Activated T-helper 1 cell treated with anti-CD3 and anti-CD28 coated beads, Interleukin-12 subunit alpha, Interleukin-12 subunit beta, Interleukin-2, Interleukin-4 antibody, amounts not matched to agents 30 ng/mL and 10 ng/mL and 1 ng/mL, durations not matched to agents 14 hours and 24 hours and 36 hours (primary cell): ENCODE measurements at regions not wholly inside any gene's neighbourhood (a gene's known extent, or its start where the extent isn't known, plus 50 kb on each side); places are given as distances from the start of the nearest gene placed in this dataset.
A peak's percentile ranks its signal among the peaks of the same experiment; 100 is the strongest.
"Not testable (repeated sequence)": the region's sequence is repeated elsewhere in the genome, so short reads cannot be mapped to it uniquely, and the experiment has no call there.

Experiments
- DNase-seq: peaks from one replicate; pipeline ENCODE4 v3.0.0; 2021; ENCODE audit warnings: low spot score
- H3K27ac Mint-ChIP-seq: one replicate; pipeline ENCODE4 v1.8.0; 2021; ENCODE audit warnings: mild to moderate bottlenecking, mixed read lengths
- H3K27me3 Mint-ChIP-seq: one replicate; pipeline ENCODE4 v1.8.0; 2022; ENCODE audit warnings: mild to moderate bottlenecking, moderate library complexity, mixed read lengths; ENCODE audit not compliant: insufficient read depth
- H3K36me3 Mint-ChIP-seq: one replicate; pipeline ENCODE4 v1.8.0; 2021; ENCODE audit warnings: low read depth, mixed read lengths
- H3K4me1 Mint-ChIP-seq: one replicate; pipeline ENCODE4 v1.8.0; 2021; ENCODE audit warnings: low read depth, mixed read lengths
- H3K4me3 Mint-ChIP-seq: one replicate; pipeline ENCODE4 v1.8.0; 2021; ENCODE audit warnings: mild to moderate bottlenecking, moderate library complexity, mixed read lengths
- H3K9me3 Mint-ChIP-seq: one replicate; pipeline ENCODE4 v1.8.0; 2021; ENCODE audit warnings: mixed read lengths
- intact Hi-C: fragments of 100-400 bp; cut with micrococcal nuclease; formaldehyde crosslinking; loops from one replicate; pipeline ENCODE4 v1.15.1; 2024

DNA sequence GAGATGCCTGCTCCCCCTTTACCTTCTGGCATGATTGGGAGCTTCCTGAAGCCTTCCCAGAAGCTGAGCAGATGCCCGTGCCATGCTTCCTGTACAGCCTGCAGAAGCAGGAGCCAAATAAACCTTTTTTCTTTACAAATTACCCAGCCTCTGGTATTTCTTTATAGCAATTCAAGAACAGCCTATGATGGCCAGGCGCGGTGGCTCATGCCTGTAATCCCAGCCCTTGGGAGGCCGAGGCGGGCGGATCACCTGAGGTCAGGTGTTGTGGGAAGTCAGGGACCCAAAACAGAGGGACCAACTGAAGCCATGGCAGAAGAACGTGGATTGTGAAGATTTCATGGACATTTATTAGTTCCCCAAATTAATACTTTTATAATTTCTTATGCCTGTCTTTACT is 62.2 kb upstream of the GRB10 start:
- H3K9me3 Mint-ChIP-seq, intact Hi-C loops, H3K4me3 Mint-ChIP-seq, H3K4me1 Mint-ChIP-seq, H3K27ac Mint-ChIP-seq, H3K36me3 Mint-ChIP-seq, DNase-seq: not testable (repeated sequence)
- H3K27me3 Mint-ChIP-seq = peaks cover 28% of the 10 kb centered on the region

DNA sequence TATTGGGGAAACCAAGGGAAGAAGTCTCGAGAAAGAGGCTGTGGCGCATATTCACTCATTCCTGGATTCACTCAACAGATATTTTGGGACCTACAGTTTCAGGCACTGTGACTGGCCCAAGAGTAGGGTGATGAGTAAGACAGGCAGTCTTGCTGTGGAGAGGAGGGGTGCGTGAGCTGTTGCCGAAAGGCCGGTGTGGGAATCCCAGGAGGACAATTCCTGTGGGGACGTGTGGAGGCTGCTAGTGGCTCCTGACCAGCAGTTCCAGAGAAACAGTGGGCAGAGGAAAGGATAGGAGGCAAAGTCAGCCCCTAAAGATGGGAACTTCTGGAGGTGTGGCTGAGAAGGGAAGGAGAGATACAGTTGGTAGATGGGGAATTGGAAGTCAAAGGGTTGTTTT is 59.3 kb upstream of the GRB10 start:
- intact Hi-C loops = no loop called here
- no peak overlapping the region for H3K4me3 Mint-ChIP-seq
- peaks cover 36% of the 10 kb centered on the region for H3K27me3 Mint-ChIP-seq
- H3K27ac Mint-ChIP-seq = peak overlapping the region; percentile 11
- H3K36me3 Mint-ChIP-seq = no peaks in the 10 kb centered on the region
- no peaks in the 10 kb centered on the region for H3K9me3 Mint-ChIP-seq
- H3K4me1 Mint-ChIP-seq = no peaks in the 10 kb centered on the region
- DNase-seq = no peak

DNA sequence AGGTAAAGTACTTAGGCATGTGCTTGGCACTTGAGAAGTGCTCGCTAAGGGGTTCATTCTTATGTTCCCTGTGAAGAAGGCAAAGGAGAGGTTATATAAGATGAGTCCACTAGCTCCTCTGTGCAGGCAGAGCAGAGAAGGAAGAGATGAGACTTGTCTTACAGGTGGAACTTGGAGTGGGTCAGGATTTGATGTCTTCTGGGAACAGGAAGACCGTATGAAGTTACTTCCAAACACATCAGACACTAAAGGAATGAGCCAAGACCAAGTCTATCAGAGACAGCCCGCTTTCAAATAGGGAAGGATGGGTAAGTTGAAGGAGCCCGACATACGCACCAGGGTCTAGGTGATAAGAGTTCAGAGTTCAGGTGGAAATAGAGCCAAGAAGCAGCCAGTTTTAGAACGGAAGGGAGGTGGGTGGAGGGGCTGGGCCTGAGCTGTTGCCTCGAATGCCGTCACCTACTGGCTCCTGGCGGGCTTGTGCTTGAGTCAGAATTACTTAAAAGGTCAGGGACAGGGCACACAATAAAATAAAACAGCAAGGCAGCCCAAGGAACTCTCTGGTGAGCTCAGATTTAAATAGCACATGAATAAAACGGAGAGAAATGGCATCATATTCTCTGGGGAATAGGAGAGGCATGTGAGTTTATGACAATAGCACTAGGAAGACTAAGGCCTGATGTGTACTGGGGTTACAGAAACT is 56.1 kb upstream of the GRB10 start:
- Mint-ChIP-seq H3K27me3 (peaks cover 50% of the 10 kb centered on the region), H3K27ac (no peak overlapping the region), H3K36me3 (no peaks in the 10 kb centered on the region), H3K4me3 (no peak overlapping the region), H3K4me1 (peaks cover 11% of the 10 kb centered on the region), H3K9me3 (no peaks in the 10 kb centered on the region)
- intact Hi-C loops = loop anchor here (10.0 kb wide), 1 partner anchor 694 kb away; no protein-coding TSS in a partner anchor
- DNase-seq = no peak

DNA sequence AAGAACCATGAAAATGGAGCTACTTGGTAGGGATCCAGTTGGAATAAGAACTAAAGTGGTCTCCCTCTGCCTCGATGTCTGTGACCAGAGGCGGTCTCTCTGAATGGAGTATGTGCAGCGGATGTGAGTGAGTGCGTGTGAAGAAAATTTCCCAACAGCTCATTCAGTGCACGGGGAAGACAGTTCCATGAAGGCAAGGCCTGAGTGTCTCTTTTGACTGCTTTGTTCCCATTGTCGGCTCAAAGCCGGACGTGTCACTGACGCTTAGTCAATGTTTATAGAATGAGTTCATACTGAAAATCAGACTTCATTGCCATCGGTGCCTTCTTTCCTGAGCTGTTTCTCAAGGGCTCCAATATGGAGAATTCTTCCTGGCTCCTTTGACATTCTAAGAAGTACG is 55.3 kb upstream of the GRB10 start:
- Mint-ChIP-seq H3K27me3 (peaks cover 50% of the 10 kb centered on the region), H3K36me3 (peaks cover 2% of the 10 kb centered on the region), H3K4me1 (peaks cover 20% of the 10 kb centered on the region), H3K27ac (no peak overlapping the region), H3K4me3 (no peak overlapping the region), H3K9me3 (no peaks in the 10 kb centered on the region)
- no peak for DNase-seq
- intact Hi-C loops = loop anchor here (10.0 kb wide), 1 partner anchor 693 kb away; no protein-coding TSS in a partner anchor

DNA sequence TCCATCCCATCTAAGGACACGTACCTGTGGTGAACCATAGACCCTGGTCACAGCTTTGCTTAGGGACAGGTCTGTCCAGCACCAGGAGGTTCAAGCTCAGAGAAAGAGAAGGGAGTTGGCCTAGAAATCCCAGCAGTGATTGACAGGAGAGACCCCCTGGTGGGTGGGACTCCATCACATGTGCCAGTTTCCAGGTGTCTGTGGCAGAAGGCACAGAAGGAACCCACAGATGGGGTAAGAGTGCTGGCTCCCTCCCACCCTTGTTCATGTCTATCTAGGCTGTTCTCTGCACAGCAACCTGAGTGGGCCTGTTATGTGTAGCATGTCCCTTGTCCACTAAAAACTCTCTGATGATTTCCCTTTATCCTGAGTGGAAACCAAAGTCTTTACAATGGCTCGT is 54.0 kb upstream of the GRB10 start:
- Mint-ChIP-seq H3K9me3 (no peaks in the 10 kb centered on the region), H3K27ac (no peak overlapping the region), H3K27me3 (peaks cover 43% of the 10 kb centered on the region), H3K4me1 (peaks cover 33% of the 10 kb centered on the region), H3K4me3 (no peak overlapping the region), H3K36me3 (peaks cover 2% of the 10 kb centered on the region)
- no peak for DNase-seq
- intact Hi-C loops = loop anchor here (10.0 kb wide), 1 partner anchor 692 kb away; no protein-coding TSS in a partner anchor

DNA sequence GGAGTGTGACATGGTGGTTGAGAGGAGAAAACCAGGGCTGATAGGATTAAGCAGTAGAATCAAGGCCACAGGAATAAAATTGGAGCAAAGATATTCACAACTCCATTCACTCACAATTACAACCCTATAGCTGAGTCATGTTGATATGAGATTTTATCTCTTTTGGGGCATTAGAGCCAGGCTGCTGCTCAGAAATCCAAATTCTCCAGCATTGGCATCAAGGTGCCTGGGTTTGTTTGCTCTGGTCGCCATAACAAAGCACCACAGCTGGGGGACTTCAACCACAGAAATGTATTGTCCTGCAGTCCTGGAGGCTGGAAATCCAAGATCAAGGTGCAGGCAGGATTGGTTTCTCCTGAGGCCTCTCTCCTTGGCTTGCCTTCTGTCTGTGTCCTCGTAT is 52.5 kb upstream of the GRB10 start:
- Mint-ChIP-seq H3K27me3 (peaks cover 34% of the 10 kb centered on the region), H3K27ac (no peak overlapping the region), H3K4me3 (no peak overlapping the region), H3K4me1 (peaks cover 38% of the 10 kb centered on the region), H3K9me3 (no peaks in the 10 kb centered on the region), H3K36me3 (peaks cover 2% of the 10 kb centered on the region)
- intact Hi-C loops = loop anchor here (10.0 kb wide), 1 partner anchor 690 kb away; no protein-coding TSS in a partner anchor
- DNase-seq = no peak

DNA sequence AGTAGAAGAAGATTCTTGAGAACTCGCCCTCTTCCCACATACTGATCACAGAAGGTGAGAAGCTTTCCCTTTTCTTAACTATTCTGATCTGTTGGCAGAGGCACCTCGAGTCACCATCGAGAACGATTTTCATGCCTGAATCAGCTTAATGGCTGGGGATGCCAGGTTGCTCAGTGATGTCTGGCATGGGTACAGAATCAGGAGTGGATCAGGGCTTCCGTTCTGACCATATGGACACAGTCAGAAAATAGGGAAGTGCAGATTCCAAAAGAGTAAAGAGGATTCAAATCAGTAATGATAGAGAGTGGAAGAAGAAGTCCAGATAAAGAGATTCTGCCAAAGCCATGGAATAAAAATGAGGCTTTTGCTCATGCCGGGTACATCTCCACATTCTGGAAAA is 52.0 kb upstream of the GRB10 start:
- no peak for DNase-seq
- Mint-ChIP-seq H3K27ac (no peak overlapping the region), H3K4me3 (no peak overlapping the region), H3K27me3 (peaks cover 31% of the 10 kb centered on the region), H3K36me3 (peaks cover 3% of the 10 kb centered on the region), H3K4me1 (peaks cover 38% of the 10 kb centered on the region), H3K9me3 (no peaks in the 10 kb centered on the region)
- intact Hi-C loops = loop anchor here (1.0 to 10.0 kb wide), 3 partner anchors 8 to 690 kb away; no protein-coding TSS in a partner anchor

DNA sequence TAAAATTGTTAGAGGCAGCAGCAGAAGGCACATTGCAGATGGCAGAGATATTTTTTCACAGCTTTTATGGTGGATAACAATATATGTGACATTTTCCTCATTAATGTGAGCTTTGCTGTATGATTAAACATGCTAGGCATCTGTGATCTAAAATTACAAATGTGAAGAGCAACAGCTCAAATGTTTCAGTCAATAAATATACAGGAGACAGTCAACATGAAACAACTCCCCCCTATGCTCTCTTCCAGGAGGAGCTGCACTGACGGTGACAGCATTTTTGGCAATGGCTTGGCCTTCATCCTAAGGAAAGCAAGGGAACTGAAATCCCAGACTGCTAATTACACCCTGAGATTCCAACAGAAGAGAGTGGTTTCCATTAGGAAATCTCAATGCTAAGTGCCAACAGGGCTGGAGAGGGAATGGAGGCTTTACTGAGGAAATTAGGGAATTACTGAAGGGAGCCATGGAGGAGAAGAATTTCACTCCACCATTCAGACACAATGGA is 51.4 kb upstream of the GRB10 start:
- Mint-ChIP-seq H3K27me3 (peaks cover 27% of the 10 kb centered on the region), H3K36me3 (peaks cover 3% of the 10 kb centered on the region), H3K9me3 (no peaks in the 10 kb centered on the region), H3K27ac (no peak overlapping the region), H3K4me3 (no peak overlapping the region), H3K4me1 (peaks cover 38% of the 10 kb centered on the region)
- intact Hi-C loops = loop anchor here (1.0 to 10.0 kb wide), 3 partner anchors 8 to 689 kb away; no protein-coding TSS in a partner anchor
- no peak for DNase-seq

DNA sequence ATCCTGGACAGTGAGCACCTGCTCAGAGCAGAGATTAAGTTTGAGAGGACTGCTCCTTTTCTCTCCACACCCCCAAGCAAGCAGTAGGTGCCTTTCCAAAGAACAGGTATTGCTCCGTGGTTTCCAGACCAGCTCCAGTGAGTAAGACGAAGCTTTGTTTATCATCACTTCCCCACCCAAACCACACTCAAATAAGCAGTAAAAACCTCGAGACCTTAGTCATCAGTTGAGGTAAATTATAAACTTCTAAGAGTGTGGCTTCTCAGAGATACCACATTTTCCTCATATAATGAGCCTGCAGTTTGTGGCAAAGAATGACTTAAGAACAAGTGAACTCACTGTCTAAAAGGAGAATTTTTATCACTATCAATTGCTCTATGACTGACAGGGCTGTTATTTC is 50.0 kb upstream of the GRB10 start:
- H3K4me1 Mint-ChIP-seq = peaks cover 45% of the 10 kb centered on the region
- H3K27me3 Mint-ChIP-seq = peaks cover 21% of the 10 kb centered on the region
- H3K9me3 Mint-ChIP-seq = no peaks in the 10 kb centered on the region
- H3K27ac Mint-ChIP-seq = peak overlapping the region; percentile 30
- intact Hi-C loops = loop anchor here (1.0 to 10.0 kb wide), 7 partner anchors 95 to 688 kb away; no protein-coding TSS in a partner anchor
- H3K36me3 Mint-ChIP-seq = peaks cover 3% of the 10 kb centered on the region
- H3K4me3 Mint-ChIP-seq = peak overlapping the region; percentile 45
- DNase-seq = peak; percentile 42
